ENCODE measurements at regions not wholly inside any gene's neighbourhood (a gene's known extent, or its start where the extent isn't known, plus 50 kb on each side); places are given as distances from the start of the nearest gene placed in this dataset.
A peak's percentile ranks its signal among the peaks of the same experiment; 100 is the strongest.

DNA sequence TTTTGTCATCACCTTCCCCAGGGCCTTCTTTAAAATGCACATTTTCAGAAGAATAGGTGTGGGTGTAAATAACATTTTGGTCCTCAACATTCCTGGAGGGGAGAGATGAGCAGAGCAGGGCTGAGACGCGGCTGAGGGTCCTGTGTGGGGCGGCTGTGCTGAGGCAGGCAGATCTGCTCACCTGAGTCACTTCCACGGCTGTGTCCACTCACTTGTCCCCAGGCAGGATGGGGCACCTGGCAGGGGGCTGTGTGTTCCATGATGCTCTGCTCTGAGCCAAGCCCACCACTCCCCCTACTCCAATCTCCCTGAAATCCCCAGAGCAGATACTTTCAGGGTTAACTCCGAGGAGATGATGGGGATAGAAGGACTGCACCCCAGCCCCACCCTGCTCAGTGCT is 93.8 kb downstream of the GLRX3 start:
- no peak for DNase-seq

DNA sequence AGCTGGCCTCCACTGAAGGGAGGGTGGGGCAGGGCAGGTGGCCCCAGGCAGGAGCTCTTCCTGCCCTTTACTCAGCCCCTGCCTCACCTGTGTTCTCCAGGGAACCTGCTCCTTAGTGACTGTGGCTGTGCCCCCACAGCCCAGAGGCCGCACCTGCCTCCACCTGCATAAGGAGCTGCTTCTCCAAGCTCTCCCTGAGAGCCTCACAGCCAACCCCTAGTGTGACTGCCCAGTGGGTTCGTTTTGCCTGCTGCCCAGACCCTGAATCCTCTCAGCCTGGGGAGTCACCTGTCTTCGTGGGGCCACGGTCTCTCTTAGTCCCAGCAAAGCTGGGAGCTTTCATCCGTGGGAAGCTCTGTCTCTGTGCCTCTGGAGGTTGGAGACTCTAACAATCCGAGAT is 94.4 kb downstream of the GLRX3 start:
- no peak for DNase-seq

DNA sequence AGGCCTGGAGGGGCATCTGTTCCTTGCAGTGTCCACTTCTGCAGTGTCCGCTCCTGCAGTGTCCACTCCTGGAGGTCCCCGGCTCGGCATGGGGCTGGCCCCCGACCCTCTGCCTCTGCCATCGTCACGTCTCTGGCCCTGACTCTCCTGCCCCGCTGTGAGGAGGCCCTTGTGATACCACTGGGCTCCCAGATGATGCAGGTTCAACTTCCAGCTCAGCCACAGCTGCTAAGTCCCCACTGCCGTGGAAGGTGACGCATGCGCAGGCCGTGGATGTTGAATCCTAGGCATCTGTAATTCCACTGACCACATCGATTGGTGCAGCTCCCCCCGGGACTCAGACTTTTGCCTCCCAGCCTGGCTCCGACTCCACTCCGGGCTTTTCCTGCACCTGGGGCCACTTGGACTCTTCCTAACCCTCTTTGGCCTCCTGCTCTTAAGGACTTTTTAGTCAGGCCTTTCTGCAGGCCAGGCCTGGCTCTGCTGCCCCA is 95.1 kb downstream of the GLRX3 start:
- no peak for DNase-seq

DNA sequence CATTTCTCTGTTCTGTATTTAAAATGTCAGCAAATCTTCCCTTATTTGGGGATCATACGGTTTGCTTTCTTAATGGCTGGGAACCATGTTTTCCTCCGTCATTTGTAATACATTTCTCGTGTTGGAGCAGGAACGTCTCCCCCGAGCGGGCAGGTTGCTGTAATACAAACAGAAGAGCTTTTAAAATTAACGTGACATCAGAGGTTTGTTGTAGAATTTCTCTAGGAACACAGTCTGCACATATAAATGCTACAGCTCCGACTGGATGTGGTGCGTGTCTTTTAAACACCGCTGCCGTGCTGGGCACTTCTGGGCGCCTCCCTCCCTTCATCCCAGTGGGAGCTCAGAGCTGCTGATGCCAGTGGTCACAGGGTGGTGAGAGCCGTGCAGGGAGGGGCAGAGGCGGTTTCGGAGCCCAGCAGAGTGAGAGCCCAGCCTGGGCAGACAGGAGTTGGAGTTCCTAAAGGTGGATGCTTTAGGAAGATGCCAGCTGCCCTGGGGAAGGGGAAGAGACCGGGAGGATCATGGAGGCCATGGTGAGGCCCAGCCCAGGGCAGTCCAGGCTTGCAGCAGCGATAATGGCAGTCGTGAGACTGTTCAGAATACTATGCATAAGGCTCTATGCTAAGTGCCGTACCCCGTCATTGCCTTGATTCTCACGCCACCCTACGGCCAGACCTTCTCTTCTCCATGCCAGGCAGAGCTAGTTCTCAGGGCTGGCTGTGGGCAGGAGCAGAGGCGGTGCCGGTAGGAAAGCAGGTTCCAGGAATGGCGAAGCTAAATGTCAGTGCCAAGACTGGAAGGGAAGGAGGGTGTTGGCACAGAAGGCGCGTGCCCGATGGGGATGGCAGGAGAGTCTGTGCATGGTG is 96.2 kb downstream of the GLRX3 start:
- peak in 2 of 58 donors; percentile 3 for DNase-seq

DNA sequence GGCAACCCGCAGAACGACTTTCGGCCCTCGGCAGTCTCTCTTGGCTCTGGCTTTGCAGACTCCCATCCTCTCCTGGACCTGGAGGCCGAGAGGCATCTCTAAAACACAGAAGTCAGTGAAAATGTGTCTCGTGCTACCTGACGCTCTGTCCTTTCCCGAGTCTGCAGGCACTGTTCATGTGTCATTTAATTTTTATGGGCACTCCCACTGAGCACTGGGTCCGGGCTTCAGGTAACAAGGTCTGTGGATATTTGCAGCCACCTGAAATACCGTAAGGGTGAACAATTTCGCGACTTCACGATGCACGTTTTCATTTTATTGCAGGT is 96.8 kb downstream of the GLRX3 start:
- DNase-seq = no peak

DNA sequence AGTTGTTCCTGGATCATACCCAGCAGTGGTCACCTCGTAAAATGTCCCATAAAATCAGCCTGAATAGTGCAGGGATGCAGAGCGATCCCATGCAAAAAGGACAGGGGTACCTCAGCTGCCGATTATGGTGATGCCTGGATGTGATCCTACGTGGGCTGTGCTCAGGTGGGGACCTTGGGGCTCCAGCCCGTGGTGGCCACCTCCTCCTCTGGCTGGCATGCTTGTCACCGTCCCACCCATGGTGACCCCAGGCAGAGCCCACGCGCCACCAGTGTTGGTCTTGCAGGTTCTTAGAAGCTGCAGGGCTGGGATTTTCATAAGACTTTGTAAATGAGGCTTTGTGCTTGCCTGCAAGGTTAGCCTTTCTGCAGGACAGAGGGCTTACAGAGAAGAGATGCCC is 97.2 kb downstream of the GLRX3 start:
- DNase-seq = no peak

DNA sequence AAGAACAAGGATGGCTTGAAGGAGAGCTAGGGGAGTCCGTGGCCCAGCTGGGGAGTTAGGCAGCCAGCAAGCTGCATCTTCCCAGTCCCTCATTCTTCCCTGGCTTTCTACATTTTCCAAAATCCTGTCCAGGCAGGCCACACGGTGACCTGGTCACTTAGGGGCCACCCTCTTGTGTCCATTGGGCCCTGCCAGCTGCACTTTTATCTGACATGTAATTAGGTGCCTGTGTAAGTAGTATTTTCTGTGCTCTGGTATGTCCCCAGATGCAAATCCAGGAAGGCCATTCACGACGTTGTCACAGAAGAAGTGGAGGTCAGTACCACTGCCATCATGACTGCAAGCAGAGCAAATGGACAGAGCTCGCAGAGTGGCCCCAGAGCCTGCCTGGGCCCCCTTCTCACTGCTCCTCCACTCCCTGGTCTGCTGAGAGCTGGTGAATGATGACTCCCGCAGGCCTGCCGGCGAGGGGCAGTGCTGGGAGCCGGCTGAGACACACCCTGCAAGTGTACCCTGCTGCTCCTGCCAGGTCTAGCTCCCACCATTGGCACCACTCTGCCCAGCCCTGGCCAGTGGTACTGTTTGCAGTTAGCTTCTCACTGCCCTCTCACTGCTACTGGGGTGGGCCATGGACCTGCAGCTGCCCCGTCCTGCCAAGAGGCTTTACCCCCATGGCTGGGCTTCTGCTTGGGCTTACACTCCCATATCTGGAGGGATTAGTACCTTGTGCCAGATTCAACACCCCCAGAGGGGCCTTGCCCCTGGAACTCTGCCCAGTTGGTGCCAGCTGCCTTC is 98.2 kb downstream of the GLRX3 start:
- DNase-seq = no peak

DNA sequence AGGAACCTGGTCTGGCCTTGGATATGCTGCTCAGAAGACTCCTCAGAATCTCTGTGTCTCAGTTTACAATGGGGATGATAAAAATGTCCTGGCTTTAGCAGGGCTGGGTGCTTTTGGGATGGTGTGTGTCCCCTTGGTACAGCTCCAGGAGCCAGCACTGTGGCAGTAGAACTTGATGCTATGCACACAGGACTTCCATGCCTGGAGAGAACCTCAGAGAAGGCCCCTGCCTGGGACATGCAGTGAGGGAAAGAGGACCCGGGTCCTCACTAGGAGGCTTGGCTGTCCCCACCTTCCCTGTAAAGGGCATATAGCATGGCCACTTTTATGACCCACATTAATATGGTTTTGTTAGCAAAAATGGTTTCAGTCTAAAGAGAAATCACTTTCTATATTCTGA is 100.5 kb downstream of the GLRX3 start:
- no peak for DNase-seq

DNA sequence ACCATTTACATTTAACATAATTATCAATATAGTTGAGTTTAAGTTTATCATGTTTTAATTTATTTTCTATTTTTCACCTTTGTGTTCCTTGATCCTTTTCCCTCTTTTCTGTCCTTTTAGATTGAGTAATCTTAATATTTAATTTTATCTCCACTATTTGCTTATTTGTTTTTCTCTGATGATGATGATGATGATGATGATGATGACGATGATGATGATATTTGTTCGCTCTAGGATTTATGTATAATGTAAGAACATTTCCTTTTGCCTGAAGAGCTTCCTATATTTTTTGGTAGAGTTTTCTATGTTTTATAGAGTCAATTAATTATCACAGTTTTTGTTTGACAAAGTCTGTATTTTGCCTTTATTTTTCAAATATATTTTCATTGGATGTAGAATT is 104.2 kb downstream of the GLRX3 start:
- no peak for DNase-seq

DNA sequence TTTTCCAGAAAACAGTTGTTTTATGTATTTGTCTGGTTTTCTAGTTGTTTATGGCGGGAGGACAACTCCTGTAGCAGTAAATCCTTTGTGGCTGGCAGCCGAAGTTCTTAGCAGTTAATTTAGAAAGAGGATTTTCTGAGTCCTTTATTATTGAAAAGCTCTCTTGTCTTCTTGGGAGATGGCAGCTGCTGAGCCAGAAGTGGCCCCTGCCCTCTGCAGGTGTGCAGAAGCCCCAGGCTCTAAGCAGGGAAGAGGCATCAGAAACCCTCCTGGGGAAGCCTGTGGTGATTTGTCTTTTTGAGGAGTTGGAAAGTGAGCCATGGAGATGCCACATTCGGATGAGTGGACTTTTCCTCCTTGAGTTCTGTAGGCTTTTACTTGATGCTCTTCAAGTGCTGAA is 106.3 kb downstream of the GLRX3 start:
- DNase-seq = no peak

DNA sequence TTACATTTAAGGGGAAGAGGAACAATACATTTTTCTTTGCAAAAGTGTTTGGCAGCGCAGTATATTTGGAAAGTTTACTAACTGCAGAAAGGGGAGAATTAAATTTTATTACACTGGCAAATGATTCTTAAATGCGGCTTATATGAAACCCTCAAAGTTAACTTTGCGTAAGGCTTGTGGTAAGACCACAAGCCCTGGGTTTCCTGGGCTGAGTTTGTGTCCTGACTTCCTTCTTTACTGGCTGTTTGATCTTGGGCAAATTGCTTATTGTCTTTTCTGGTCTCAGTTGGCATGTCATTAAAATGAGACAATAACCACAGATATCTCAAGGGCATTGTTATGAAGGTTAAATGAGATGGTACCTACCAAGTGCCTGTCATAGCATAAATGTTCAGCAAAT is 106.8 kb downstream of the GLRX3 start:
- no peak for DNase-seq

DNA sequence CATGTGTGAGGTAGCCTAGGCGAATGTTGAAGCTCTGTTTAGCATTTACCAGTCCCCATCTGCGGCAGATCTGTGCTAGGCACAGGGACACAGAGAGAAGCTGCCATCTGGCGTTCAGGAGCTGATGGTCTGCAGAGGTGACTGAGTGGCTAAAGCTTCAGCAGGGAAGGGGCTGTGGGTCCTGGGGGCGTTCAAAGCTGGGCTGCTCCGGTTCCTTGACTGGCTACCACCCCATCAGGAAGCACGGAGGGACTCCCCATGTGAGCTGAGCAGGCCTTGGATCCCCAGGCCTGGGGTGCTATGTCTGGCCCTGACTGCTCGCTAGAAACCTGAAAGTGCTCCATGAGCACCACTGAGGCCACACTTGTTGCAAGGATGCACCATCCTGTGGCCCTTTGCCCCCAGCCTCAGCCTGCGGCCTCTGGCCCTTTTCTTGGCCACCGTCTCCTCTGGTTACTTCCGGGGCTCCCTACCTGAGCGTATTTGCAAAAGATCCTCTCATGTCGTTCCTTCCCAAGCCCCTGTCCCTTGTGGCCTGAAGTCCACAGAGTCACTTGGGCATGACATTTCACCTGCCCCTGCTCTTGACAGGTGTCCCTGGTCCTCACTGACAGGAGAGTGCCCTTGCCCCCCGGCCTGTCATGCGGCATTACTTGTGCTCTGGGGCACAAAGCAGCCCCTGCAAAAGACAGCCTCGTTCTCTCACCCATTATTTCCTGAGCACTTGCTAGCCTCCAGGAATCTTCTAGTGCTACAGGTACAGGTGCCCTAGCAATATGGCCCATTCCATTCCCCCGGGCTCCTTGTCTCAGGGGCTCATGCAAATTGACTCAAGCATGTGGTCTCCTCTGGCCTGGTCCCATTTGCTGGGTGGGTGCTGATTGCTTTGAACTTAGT is 108.1 kb downstream of the GLRX3 start:
- no peak for DNase-seq

DNA sequence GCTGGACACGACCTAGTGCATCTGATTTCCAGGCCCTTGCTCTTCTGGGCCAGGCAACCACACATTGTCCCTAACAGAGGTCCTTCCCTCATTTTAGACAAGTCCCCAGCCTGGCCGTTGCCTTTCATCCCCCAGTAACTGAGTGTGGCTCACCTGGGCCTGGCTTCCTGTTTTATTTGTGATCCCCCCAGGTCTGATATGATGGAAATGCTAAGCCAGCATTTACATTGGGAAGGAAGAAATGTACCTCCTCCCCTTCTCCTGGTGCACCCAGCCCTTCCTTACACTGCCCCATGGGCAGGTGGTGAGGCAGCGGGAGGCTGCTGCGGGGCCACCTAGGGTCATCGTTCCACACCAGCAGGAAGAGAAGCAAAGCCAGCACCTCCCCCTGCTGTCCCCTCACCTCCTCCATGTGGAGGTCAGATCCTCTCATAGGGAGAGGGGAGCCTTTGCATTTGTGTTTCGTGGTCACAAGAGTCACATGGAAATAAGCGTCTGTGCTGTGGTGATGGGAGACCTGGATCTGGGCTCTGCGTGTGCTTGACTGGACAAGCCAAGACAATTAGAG is 108.8 kb downstream of the GLRX3 start:
- DNase-seq = no peak

DNA sequence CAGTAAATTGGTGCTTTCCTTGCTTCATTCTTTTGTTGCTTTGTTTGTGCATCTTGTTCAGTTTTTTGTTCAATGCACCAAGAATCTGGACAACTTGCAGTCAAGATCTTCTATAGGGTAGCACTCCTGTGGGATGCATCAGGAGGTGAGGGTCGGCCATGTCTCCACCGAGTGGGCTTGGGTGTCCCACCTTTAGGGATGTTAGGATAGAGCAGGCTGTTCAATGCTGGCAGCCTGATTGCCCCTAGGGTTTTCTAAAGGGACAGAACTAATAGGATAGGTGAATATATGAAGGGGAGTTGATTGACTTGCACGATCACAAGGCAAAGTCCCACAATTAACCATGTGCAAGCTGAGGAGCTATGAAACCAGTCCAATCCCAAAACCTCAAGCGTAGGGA is 109.9 kb downstream of the GLRX3 start:
- DNase-seq = no peak

DNA sequence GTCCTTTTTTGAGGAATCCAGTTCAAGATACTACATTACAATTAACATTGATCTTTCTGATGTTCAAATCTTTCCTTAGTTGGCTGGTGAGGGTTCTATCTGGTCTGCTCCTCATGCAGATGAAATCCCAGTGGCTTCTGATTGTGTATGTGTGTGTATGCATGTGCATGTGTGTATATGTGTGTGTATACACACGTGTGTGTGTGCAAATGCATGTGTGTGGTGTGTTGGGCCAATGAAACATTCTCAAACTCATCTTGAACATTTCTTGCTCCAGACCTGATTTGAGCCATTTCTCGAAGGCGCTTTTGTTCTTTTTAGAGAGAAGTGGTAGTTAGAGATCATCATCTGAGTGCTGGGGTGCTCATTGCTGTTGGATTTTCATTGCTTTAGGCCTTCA is 113.9 kb downstream of the GLRX3 start:
- DNase-seq = no peak

DNA sequence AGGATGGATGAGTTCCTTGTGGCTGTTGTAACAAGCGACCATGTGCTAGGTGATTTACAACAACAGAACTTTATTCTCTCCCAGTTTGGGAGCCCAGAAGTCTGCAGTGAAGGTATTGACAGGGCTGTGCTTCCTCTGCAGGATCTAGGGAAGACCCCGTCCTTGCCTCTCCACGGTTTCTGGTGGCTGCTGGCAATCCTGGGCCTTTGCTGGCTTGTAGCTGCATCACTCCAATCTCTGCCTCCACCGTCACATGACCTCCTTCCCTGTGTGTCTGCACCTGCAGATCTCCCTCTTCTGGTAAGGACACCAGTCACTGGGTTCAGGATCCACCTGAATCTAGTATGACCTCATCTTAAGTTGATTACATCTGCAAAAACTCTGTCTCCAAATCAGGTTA is 115.6 kb downstream of the GLRX3 start:
- DNase-seq = no peak

DNA sequence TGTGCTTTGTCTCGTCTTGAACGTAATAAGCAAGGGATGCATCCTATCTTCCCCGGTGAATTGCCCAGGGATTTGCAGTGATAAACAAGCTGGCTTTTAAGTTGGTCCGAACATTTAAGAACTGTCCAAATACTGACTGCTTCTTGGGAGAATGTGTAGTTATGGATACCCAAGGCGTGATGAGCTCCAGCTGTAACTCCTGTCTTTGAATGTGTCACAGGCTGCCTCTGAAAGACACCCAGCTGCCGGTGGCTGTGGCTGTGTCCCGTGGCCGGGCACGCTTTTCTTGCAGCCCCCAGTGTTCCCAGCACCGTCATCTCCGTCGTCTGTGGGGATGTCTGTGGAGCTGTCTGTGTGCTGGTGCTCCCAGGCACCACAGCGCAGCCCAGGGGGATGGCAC is 118.1 kb downstream of the GLRX3 start:
- peak in 1 of 58 donors; percentile 7 for DNase-seq

DNA sequence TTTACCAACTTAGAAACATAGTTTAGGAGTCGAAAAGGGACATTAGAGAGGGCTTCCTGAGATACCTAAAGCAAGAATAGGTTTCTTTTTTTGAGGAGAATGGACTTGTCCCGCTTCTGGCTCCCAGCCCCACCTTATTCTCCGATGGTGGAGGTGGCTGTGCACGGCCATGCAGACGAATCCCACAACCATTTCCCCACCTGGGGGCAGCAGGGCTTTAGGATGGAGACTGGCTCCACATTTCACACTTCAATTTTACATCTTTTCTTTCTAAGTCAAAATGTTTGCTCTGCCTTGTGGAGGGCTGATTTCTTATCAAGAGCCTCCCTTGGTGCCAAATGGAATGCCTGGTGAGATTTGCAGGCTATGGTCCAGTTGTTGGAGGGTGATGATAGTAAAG is 118.5 kb downstream of the GLRX3 start:
- peak in 5 of 58 donors; percentile 3 to 30 (median 12) for DNase-seq

DNA sequence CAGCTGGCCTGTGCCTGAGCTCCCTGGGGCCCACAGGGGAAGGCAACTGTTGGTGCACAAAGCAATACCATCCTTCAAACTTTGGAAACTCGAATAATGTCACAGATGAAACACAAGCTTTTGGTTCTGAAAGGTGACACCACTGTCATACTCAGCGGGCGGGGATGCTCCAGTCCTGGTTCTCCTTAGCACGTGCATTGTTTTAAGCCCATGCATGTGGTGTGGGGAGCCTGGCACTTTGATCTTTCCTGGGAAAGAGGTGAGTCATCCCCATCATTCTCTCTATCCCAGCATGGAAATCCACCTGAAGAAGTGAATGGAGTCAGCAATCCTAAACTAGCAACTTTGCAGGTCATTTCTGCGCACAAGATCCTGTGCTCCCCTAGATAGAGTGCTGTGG is 119.6 kb downstream of the GLRX3 start:
- no peak for DNase-seq

DNA sequence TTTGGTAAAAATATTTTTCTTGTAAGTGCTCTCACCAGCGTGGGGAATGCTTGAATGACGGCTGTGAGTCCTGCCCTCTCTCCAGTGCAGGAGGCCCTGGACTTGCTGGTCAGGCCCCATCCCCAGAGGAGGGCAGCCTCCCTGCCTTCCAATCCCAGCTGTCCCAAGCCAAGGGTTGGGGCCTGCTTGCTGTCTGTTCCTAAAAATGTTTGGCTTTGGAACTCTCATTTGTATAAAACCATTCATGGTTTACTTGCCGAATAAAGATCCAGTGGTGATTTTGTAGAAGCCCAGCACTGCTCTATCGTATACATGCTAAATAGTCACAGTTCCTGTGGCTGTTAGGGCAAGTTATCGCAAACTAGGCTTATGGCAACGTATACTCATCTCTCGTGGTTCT is 121.7 kb downstream of the GLRX3 start:
- no peak for DNase-seq

DNA sequence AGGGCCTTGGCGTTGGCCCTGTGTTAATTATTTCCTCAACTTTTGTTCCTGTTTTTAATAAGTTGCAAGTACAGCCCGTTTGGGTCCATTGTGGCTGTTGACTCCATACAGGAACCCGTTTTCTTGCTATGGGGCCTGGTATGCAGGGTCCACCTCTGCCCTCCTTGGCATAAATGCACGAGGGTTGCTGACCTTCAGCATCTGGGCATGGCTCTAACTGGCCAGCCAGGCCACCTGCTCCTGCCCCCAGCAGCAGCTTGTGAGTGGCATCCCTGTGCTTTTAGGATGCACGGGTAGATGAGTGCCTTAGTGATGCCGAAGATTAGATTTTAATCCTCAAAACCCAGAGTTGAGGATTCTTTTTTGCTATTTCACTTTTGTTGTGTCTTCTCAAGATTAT is 123.2 kb downstream of the GLRX3 start:
- no peak for DNase-seq
